Panc1 (cell line): ENCODE measurements at regions not wholly inside any gene's neighbourhood (a gene's known extent, or its start where the extent isn't known, plus 50 kb on each side); places are given as distances from the start of the nearest gene placed in this dataset.

ENCODE experiments used
- ATAC-seq: fragments of 200-7000 bp; cut with Tn5 transposase; 2 replicates; pipeline ENCODE4 v1.9.1; 2020; ENCODE audit warnings: mild to moderate bottlenecking, moderate library complexity
- BruUV-seq: library from RNA; stranded (reverse); fragments of 400-500 nt; replicated peaks from 2 replicates; lab custom pipeline; 2021; lab: Mats Ljungman, UMichigan
- CTCF ChIA-PET: fragments of 300-600 bp; sonication (Branson Sonifier 250); formaldehyde crosslinking; loops from one replicate; lab custom pipeline; 2022; ENCODE audit warnings: antibody characterized with exemption; lab: Charles Lee
- POLR2A ChIA-PET: fragments of 300-600 bp; sonication (Branson Sonifier 250); formaldehyde crosslinking; loops from one replicate; lab custom pipeline; 2022; ENCODE audit warnings: antibody characterized with exemption; lab: Charles Lee
- DNase-seq: peaks from one replicate; pipeline ENCODE4 v3.0.0-alpha.2; 2010; ENCODE audit warnings: low read depth, low spot score
- H3K27ac ChIP-seq: 2 replicates; pipeline ENCODE4 v1.5.1; 2011; ENCODE audit warnings: mild to moderate bottlenecking, low read length, inconsistent platforms
- H3K27me3 ChIP-seq: fragments of 200-500 bp; sonication (Bioruptor generic); 2 replicates; pipeline ENCODE4 v1.6.0; 2014; ENCODE audit warnings: low read length, inconsistent platforms; ENCODE audit not compliant: control insufficient read depth, insufficient read depth
- H3K36me3 ChIP-seq: fragments of 200-500 bp; sonication (Bioruptor generic); 2 replicates; pipeline ENCODE4 v1.5.1; 2014; ENCODE audit warnings: inconsistent platforms, mild to moderate bottlenecking, low read length, moderate library complexity; ENCODE audit not compliant: control insufficient read depth, insufficient read depth
- H3K4me1 ChIP-seq: 2 replicates; pipeline ENCODE4 v1.5.1; 2011; ENCODE audit warnings: inconsistent platforms, mild to moderate bottlenecking, low read length, moderate library complexity; ENCODE audit not compliant: control insufficient read depth, insufficient read depth
- H3K4me3 ChIP-seq, 2 experiments: 2 replicates each; pipeline ENCODE4 v1.5.1; 2011 to 2012; ENCODE audit warnings: low read depth in 2 of 2, low read length in 2 of 2, mild to moderate bottlenecking in 2 of 2, inconsistent platforms in 1 of 2, moderate library complexity in 1 of 2
- H3K9me3 ChIP-seq: fragments of 200-500 bp; sonication (Bioruptor generic); 2 replicates; pipeline ENCODE4 v1.5.1; 2014; ENCODE audit warnings: low read depth, mild to moderate bottlenecking, inconsistent platforms, low read length, moderate library complexity; ENCODE audit not compliant: control insufficient read depth, insufficient read depth
- POLR2AphosphoS5 ChIP-seq: IDR thresholded peaks from 2 replicates; pipeline ENCODE4 v1.6.1; 2012; ENCODE audit warnings: mild to moderate bottlenecking, low read depth, low read length, moderate library complexity
- SIN3A ChIP-seq: IDR thresholded peaks from 2 replicates; pipeline ENCODE4 v1.6.1; 2012; ENCODE audit warnings: low read depth, mild to moderate bottlenecking, low read length, moderate library complexity, borderline replicate concordance; ENCODE audit not compliant: insufficient read depth
- TCF7L2 ChIP-seq: IDR thresholded peaks from 2 replicates; pipeline ENCODE4 v1.6.1; 2011; ENCODE audit warnings: mild to moderate bottlenecking, low read depth, low read length, inconsistent platforms
- in situ Hi-C: cut with HindIII; loops from 2 replicates; pipeline ENCODE4 v1.10.0; 2016; ENCODE audit warnings: low sequenced_read_pairs, low pct_unique_long_range_greater_than_20kb
- intact Hi-C: fragments of 100-400 bp; cut with micrococcal nuclease; formaldehyde crosslinking; loops from one replicate; pipeline ENCODE4 v1.10.0; 2022; ENCODE audit not compliant: unreplicated experiment
- TF ChIP-seq, protein P1 (sequence below), 2 experiments: IDR thresholded peaks; 2 replicates each; pipeline ENCODE4 v1.6.1; 2011 to 2012; ENCODE audit warnings: low read depth in 2 of 2, control low read depth in 1 of 2, low read length in 1 of 2, mild to moderate bottlenecking in 1 of 2, moderate library complexity in 1 of 2; ENCODE audit not compliant: insufficient read depth in 1 of 2
- TF ChIP-seq, protein P2 (sequence below): fragments of 450-650 bp; IDR thresholded peaks from 2 replicates; pipeline ENCODE4 v1.5.1; 2017; ENCODE audit warnings: mild to moderate bottlenecking

DNA sequence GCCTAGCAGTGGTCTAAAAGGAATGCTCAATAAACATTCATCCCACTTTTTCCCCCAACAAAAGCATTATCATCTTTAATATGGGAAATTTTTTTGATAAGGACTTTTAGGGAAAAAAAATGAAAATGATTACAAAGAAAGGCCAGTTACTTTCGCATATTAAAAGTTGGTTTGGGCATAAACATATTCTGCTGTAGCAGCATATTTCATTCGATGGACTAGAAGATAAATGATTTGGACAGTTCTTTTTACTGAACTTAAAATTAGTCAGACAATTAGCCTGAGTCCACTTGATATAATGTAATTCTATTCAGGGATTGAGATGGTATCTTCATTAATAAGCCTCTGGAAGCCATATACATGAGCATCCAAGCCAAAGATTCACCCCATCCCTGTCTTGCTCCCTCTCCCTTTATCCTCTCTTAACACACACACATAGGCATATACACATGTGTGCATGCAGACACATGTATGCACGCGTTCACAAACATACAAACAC, 299.1 kb downstream of the NUAK1 start:
- no TSS peak for BruUV-seq
- CTCF ChIA-PET = no interaction called here

DNA sequence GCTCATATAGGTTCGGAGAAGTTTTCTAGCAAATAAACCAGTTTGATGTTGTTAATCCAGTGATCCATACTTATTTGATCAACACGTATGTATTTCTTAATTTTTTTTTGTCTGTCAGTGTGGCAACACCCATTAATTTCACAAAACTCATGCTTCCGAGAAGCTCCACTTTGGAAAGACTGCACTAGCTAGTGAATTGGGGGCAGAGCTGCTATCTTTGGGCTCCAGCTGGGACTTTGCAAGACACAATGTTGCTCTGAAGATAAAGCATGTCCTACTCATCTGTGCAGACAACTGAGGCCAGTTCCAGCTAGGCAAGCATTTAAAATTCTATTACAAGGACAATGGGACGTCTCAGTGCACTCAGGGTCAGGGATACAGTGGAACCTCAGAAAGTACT, 298.4 kb downstream of the NUAK1 start:
- intact Hi-C loops = no loop called here
- H3K9me3 ChIP-seq = no peaks in the 10 kb centered on the region
- ATAC-seq = no peak
- no TSS peak for BruUV-seq
- POLR2A ChIA-PET = no interaction called here
- DNase-seq = no peak
- no peaks in the 10 kb centered on the region for H3K27me3 ChIP-seq
- H3K36me3 ChIP-seq = no peaks in the 10 kb centered on the region
- TF ChIP-seq, protein P1, sequence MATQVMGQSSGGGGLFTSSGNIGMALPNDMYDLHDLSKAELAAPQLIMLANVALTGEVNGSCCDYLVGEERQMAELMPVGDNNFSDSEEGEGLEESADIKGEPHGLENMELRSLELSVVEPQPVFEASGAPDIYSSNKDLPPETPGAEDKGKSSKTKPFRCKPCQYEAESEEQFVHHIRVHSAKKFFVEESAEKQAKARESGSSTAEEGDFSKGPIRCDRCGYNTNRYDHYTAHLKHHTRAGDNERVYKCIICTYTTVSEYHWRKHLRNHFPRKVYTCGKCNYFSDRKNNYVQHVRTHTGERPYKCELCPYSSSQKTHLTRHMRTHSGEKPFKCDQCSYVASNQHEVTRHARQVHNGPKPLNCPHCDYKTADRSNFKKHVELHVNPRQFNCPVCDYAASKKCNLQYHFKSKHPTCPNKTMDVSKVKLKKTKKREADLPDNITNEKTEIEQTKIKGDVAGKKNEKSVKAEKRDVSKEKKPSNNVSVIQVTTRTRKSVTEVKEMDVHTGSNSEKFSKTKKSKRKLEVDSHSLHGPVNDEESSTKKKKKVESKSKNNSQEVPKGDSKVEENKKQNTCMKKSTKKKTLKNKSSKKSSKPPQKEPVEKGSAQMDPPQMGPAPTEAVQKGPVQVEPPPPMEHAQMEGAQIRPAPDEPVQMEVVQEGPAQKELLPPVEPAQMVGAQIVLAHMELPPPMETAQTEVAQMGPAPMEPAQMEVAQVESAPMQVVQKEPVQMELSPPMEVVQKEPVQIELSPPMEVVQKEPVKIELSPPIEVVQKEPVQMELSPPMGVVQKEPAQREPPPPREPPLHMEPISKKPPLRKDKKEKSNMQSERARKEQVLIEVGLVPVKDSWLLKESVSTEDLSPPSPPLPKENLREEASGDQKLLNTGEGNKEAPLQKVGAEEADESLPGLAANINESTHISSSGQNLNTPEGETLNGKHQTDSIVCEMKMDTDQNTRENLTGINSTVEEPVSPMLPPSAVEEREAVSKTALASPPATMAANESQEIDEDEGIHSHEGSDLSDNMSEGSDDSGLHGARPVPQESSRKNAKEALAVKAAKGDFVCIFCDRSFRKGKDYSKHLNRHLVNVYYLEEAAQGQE (IDR thresholded peaks at IDR 0.05; ENCODE audit: insufficient read depth in 1 of 2, low read depth in 2 of 2, low read length in 1 of 2) = no peak
- TF ChIP-seq, protein P2, sequence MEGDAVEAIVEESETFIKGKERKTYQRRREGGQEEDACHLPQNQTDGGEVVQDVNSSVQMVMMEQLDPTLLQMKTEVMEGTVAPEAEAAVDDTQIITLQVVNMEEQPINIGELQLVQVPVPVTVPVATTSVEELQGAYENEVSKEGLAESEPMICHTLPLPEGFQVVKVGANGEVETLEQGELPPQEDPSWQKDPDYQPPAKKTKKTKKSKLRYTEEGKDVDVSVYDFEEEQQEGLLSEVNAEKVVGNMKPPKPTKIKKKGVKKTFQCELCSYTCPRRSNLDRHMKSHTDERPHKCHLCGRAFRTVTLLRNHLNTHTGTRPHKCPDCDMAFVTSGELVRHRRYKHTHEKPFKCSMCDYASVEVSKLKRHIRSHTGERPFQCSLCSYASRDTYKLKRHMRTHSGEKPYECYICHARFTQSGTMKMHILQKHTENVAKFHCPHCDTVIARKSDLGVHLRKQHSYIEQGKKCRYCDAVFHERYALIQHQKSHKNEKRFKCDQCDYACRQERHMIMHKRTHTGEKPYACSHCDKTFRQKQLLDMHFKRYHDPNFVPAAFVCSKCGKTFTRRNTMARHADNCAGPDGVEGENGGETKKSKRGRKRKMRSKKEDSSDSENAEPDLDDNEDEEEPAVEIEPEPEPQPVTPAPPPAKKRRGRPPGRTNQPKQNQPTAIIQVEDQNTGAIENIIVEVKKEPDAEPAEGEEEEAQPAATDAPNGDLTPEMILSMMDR = no peak
- TF ChIP-seq SIN3A (no peak), POLR2AphosphoS5 (no peak), TCF7L2 (no peak)
- H3K4me3 ChIP-seq = no peak overlapping the region
- H3K27ac ChIP-seq = no peak overlapping the region
- in situ Hi-C loops = no loop called here
- CTCF ChIA-PET = no interaction called here
- H3K4me1 ChIP-seq = no peaks in the 10 kb centered on the region

More for the DNA sequence above, 299.1 kb downstream of the NUAK1 start:
- POLR2A ChIA-PET = no interaction called here
- ATAC-seq = no peak
- intact Hi-C loops (no loop called here), in situ Hi-C loops (no loop called here)
- TF ChIP-seq, protein P1 (IDR thresholded peaks at IDR 0.05; ENCODE audit: insufficient read depth in 1 of 2, low read depth in 2 of 2, low read length in 1 of 2) = no peak
- TF ChIP-seq, protein P2 = no peak
- TF ChIP-seq TCF7L2 (no peak), SIN3A (no peak), POLR2AphosphoS5 (no peak)
- no peak for DNase-seq
- H3K36me3 ChIP-seq = no peaks in the 10 kb centered on the region
- H3K27ac ChIP-seq = no peak overlapping the region
- H3K27me3 ChIP-seq = no peaks in the 10 kb centered on the region
- H3K4me1 ChIP-seq = no peaks in the 10 kb centered on the region
- no peaks in the 10 kb centered on the region for H3K9me3 ChIP-seq
- no peak overlapping the region for H3K4me3 ChIP-seq
